ENCODE measurements at regions not wholly inside any gene's neighbourhood (a gene's known extent, or its start where the extent isn't known, plus 50 kb on each side); places are given as distances from the start of the nearest gene placed in this dataset.

GRCh38 chr2:11099122-11100065, 55.9 kb upstream of the SLC66A3 start:
- Mint-ChIP-seq H3K36me3 (ENCODE audit: low read depth) (no peaks in the 10 kb centered on the region), H3K4me3 (no peak overlapping the region), H3K4me1 (no peaks in the 10 kb centered on the region), H3K27me3 (ENCODE audit: low read depth, poor library complexity) (peaks cover 30% of the 10 kb centered on the region), H3K27ac (no peak overlapping the region), H3K9me3 (no peaks in the 10 kb centered on the region)
- no peak for DNase-seq
- TF ChIP-seq CTCF (IDR thresholded peaks at IDR 0.05): no peak

GRCh38 chr2:11100130-11100529, 55.1 kb upstream of the SLC66A3 start:
- Mint-ChIP-seq H3K9me3 (no peaks in the 10 kb centered on the region), H3K4me3 (no peak overlapping the region), H3K36me3 (ENCODE audit: low read depth) (no peaks in the 10 kb centered on the region), H3K4me1 (no peaks in the 10 kb centered on the region), H3K27me3 (ENCODE audit: low read depth, poor library complexity) (peaks cover 24% of the 10 kb centered on the region), H3K27ac (no peak overlapping the region)
- TF ChIP-seq CTCF (IDR thresholded peaks at IDR 0.05): no peak
- no peak for DNase-seq

GRCh38 chr2:11100976-11101375, 54.3 kb upstream of the SLC66A3 start:
- Mint-ChIP-seq H3K27me3 (ENCODE audit: low read depth, poor library complexity) (peaks cover 26% of the 10 kb centered on the region), H3K9me3 (no peaks in the 10 kb centered on the region), H3K27ac (no peak overlapping the region), H3K36me3 (ENCODE audit: low read depth) (no peaks in the 10 kb centered on the region), H3K4me1 (no peaks in the 10 kb centered on the region), H3K4me3 (no peak overlapping the region)
- no peak for DNase-seq
- TF ChIP-seq CTCF (IDR thresholded peaks at IDR 0.05): no peak

- H3K27me3 Mint-ChIP-seq (ENCODE audit: low read depth, poor library complexity): peaks cover 26% of the 10 kb centered on the region
- no peak overlapping the region for H3K4me3 Mint-ChIP-seq
- TF ChIP-seq CTCF (IDR thresholded peaks at IDR 0.05): no peak
- DNase-seq: no peak
- no peaks in the 10 kb centered on the region for H3K9me3 Mint-ChIP-seq
- H3K36me3 Mint-ChIP-seq (ENCODE audit: low read depth): no peaks in the 10 kb centered on the region
- H3K4me1 Mint-ChIP-seq: no peaks in the 10 kb centered on the region
- H3K27ac Mint-ChIP-seq: no peak overlapping the region
Measured at GRCh38 chr2:11101430-11101829, 53.8 kb upstream of the SLC66A3 start.

GRCh38 chr2:11102466-11102865, 52.8 kb upstream of the SLC66A3 start:
- no peaks in the 10 kb centered on the region for H3K9me3 Mint-ChIP-seq
- no peak overlapping the region for H3K27ac Mint-ChIP-seq
- H3K4me3 Mint-ChIP-seq: no peak overlapping the region
- peaks cover 24% of the 10 kb centered on the region for H3K27me3 Mint-ChIP-seq (ENCODE audit: low read depth, poor library complexity)
- DNase-seq: no peak
- H3K36me3 Mint-ChIP-seq (ENCODE audit: low read depth): no peaks in the 10 kb centered on the region
- H3K4me1 Mint-ChIP-seq: no peaks in the 10 kb centered on the region
- no peak for TF ChIP-seq CTCF (IDR thresholded peaks at IDR 0.05)
